Activated CD8-positive, alpha-beta memory T cell treated with anti-CD3 and anti-CD28 coated beads, Interleukin-2, amount 10 ng/mL, durations not matched to agents 7 days and 5 days (primary cell): ENCODE measurements at regions not wholly inside any gene's neighbourhood (a gene's known extent, or its start where the extent isn't known, plus 50 kb on each side); places are given as distances from the start of the nearest gene placed in this dataset.
"Not testable (repeated sequence)": the region's sequence is repeated elsewhere in the genome, so short reads cannot be mapped to it uniquely, and the experiment has no call there.

Source experiments
- ATAC-seq: fragments of 150-1000 bp; cut with Tn5 transposase; one replicate; pipeline ENCODE4 v1.10.0; 2021; ENCODE audit warnings: moderate library complexity
- CTCF ChIA-PET: fragments of 350-600 bp; sonication (Branson Sonifier 250); formaldehyde crosslinking; loops from one replicate; lab custom pipeline; 2021; ENCODE audit warnings: antibody characterized with exemption; lab: Charles Lee
- DNase-seq: peaks from one replicate; pipeline ENCODE4 v3.0.0-alpha.2; 2020
- H3K27ac Mint-ChIP-seq: one replicate; pipeline ENCODE4 v1.8.0; 2021; ENCODE audit warnings: mild to moderate bottlenecking, mixed read lengths
- H3K27me3 Mint-ChIP-seq: one replicate; pipeline ENCODE4 v1.8.0; 2021; ENCODE audit warnings: mixed read lengths
- H3K36me3 Mint-ChIP-seq: one replicate; pipeline ENCODE4 v1.8.0; 2021; ENCODE audit warnings: mild to moderate bottlenecking, mixed read lengths
- H3K4me1 Mint-ChIP-seq: one replicate; pipeline ENCODE4 v1.8.0; 2021; ENCODE audit warnings: mixed read lengths
- H3K4me3 Mint-ChIP-seq: one replicate; pipeline ENCODE4 v1.8.0; 2021; ENCODE audit warnings: mild to moderate bottlenecking, moderate library complexity, mixed read lengths
- H3K9me3 Mint-ChIP-seq: one replicate; pipeline ENCODE4 v1.8.0; 2022; ENCODE audit warnings: low read depth, mixed read lengths

GRCh38 chr15:34528055-34528754 lies 55.2 kb downstream of the GOLGA8B start:
- ATAC-seq, H3K36me3 Mint-ChIP-seq, H3K4me1 Mint-ChIP-seq: not testable (repeated sequence)

GRCh38 chr15:34527641-34528040 lies 55.8 kb downstream of the GOLGA8B start:
- DNase-seq, H3K4me1 Mint-ChIP-seq, CTCF ChIA-PET, H3K9me3 Mint-ChIP-seq, H3K27me3 Mint-ChIP-seq, H3K36me3 Mint-ChIP-seq, ATAC-seq, H3K4me3 Mint-ChIP-seq, H3K27ac Mint-ChIP-seq: not testable (repeated sequence)

More at GRCh38 chr15:34528055-34528754, 55.2 kb downstream of the GOLGA8B start:
- H3K4me3 Mint-ChIP-seq, H3K27ac Mint-ChIP-seq, H3K9me3 Mint-ChIP-seq, CTCF ChIA-PET, DNase-seq, H3K27me3 Mint-ChIP-seq: not testable (repeated sequence)

GRCh38 chr15:34523849-34524248 lies 59.6 kb downstream of the GOLGA8B start:
- H3K9me3 Mint-ChIP-seq, CTCF ChIA-PET, DNase-seq, ATAC-seq, H3K27me3 Mint-ChIP-seq, H3K27ac Mint-ChIP-seq, H3K36me3 Mint-ChIP-seq, H3K4me1 Mint-ChIP-seq, H3K4me3 Mint-ChIP-seq: not testable (repeated sequence)

GRCh38 chr15:34522601-34523000 lies 60.9 kb downstream of the GOLGA8B start:
- H3K9me3 Mint-ChIP-seq, ATAC-seq, H3K4me1 Mint-ChIP-seq, H3K27me3 Mint-ChIP-seq, DNase-seq, H3K27ac Mint-ChIP-seq, H3K4me3 Mint-ChIP-seq, H3K36me3 Mint-ChIP-seq, CTCF ChIA-PET: not testable (repeated sequence)

- CTCF ChIA-PET, H3K27ac Mint-ChIP-seq, H3K9me3 Mint-ChIP-seq, H3K36me3 Mint-ChIP-seq, H3K4me1 Mint-ChIP-seq, ATAC-seq, H3K4me3 Mint-ChIP-seq, DNase-seq: not testable (repeated sequence)
- H3K27me3 Mint-ChIP-seq, result peaks cover 11% of the 10 kb centered on the region
Observed at GRCh38 chr15:34521802-34522485, 61.5 kb downstream of the GOLGA8B start.

GRCh38 chr15:34520566-34520965 lies 62.9 kb downstream of the GOLGA8B start:
- peaks cover 2% of the 10 kb centered on the region for H3K4me1 Mint-ChIP-seq
- no peaks in the 10 kb centered on the region for H3K9me3 Mint-ChIP-seq
- H3K36me3 Mint-ChIP-seq, result no peaks in the 10 kb centered on the region
- no peak overlapping the region for H3K27ac Mint-ChIP-seq
- no peak overlapping the region for H3K4me3 Mint-ChIP-seq
- CTCF ChIA-PET, result no interaction called here
- H3K27me3 Mint-ChIP-seq, result peaks cover 23% of the 10 kb centered on the region
- DNase-seq (no peak), ATAC-seq (no peak)

- peaks cover 27% of the 10 kb centered on the region for H3K27me3 Mint-ChIP-seq
- H3K4me3 Mint-ChIP-seq, H3K36me3 Mint-ChIP-seq, H3K27ac Mint-ChIP-seq, ATAC-seq, CTCF ChIA-PET, H3K9me3 Mint-ChIP-seq, H3K4me1 Mint-ChIP-seq, DNase-seq: not testable (repeated sequence)
Observed at GRCh38 chr15:34520010-34520409, 63.4 kb downstream of the GOLGA8B start.

GRCh38 chr15:34514251-34514670 lies 69.2 kb downstream of the GOLGA8B start:
- peaks cover 59% of the 10 kb centered on the region for H3K27me3 Mint-ChIP-seq
- peak; percentile 51 for DNase-seq

GRCh38 chr15:34512628-34513027 lies 70.8 kb downstream of the GOLGA8B start:
- DNase-seq (no peak), ATAC-seq (no peak)
- Mint-ChIP-seq H3K36me3 (no peaks in the 10 kb centered on the region), H3K4me1 (peaks cover 25% of the 10 kb centered on the region), H3K9me3 (no peaks in the 10 kb centered on the region), H3K27ac (no peak overlapping the region), H3K4me3 (peak overlapping the region; percentile 77), H3K27me3 (peaks cover 70% of the 10 kb centered on the region)
- CTCF ChIA-PET, result interaction anchor here (1.7 kb wide), 1 partner anchor 75 kb away, joined by 4 read pairs; no protein-coding TSS in a partner anchor

More at GRCh38 chr15:34514251-34514670, 69.2 kb downstream of the GOLGA8B start:
- H3K9me3 Mint-ChIP-seq, result no peaks in the 10 kb centered on the region
- H3K27ac Mint-ChIP-seq, result no peak overlapping the region
- H3K36me3 Mint-ChIP-seq, result no peaks in the 10 kb centered on the region
- H3K4me3 Mint-ChIP-seq, result peak overlapping the region; percentile 77
- H3K4me1 Mint-ChIP-seq, result peaks cover 25% of the 10 kb centered on the region
- ATAC-seq, result peak; percentile 78
- CTCF ChIA-PET, result interaction anchor here (0.9 to 2.2 kb wide), 4 partner anchors 12 to 78 kb away, joined by 3 to 12 read pairs (median 3); no protein-coding TSS in a partner anchor

GRCh38 chr15:34501131-34501530 lies 63.5 kb upstream of the GOLGA8A start:
- ATAC-seq, result no peak
- Mint-ChIP-seq H3K4me1 (peaks cover 2% of the 10 kb centered on the region), H3K4me3 (no peak overlapping the region), H3K36me3 (no peaks in the 10 kb centered on the region), H3K27me3 (peaks cover 71% of the 10 kb centered on the region), H3K27ac (no peak overlapping the region), H3K9me3 (no peaks in the 10 kb centered on the region)
- CTCF ChIA-PET, result no interaction called here
- no peak for DNase-seq

GRCh38 chr15:34496207-34496995 lies 58.8 kb upstream of the GOLGA8A start:
- H3K27me3 Mint-ChIP-seq, result peaks cover 83% of the 10 kb centered on the region
- DNase-seq (no peak), ATAC-seq (no peak)
- peaks cover 12% of the 10 kb centered on the region for H3K4me1 Mint-ChIP-seq
- CTCF ChIA-PET, result no interaction called here
- peaks cover 4% of the 10 kb centered on the region for H3K9me3 Mint-ChIP-seq
- H3K4me3 Mint-ChIP-seq, result no peak overlapping the region
- no peak overlapping the region for H3K27ac Mint-ChIP-seq
- peaks cover 4% of the 10 kb centered on the region for H3K36me3 Mint-ChIP-seq

GRCh38 chr15:34495707-34496106 lies 58.1 kb upstream of the GOLGA8A start:
- H3K27ac Mint-ChIP-seq, result peak overlapping the region; percentile 19
- H3K36me3 Mint-ChIP-seq, CTCF ChIA-PET, DNase-seq, H3K9me3 Mint-ChIP-seq, ATAC-seq: not testable (repeated sequence)
- peaks cover 85% of the 10 kb centered on the region for H3K27me3 Mint-ChIP-seq
- peaks cover 12% of the 10 kb centered on the region for H3K4me1 Mint-ChIP-seq
- H3K4me3 Mint-ChIP-seq, result peak overlapping the region; percentile 5

- no peak overlapping the region for H3K4me3 Mint-ChIP-seq
- CTCF ChIA-PET, result no interaction called here
- H3K4me1 Mint-ChIP-seq, result peaks cover 12% of the 10 kb centered on the region
- ATAC-seq (no peak), DNase-seq (no peak)
- H3K9me3 Mint-ChIP-seq, result peaks cover 11% of the 10 kb centered on the region
- H3K27me3 Mint-ChIP-seq, result peaks cover 84% of the 10 kb centered on the region
- H3K36me3 Mint-ChIP-seq, result peaks cover 12% of the 10 kb centered on the region
- no peak overlapping the region for H3K27ac Mint-ChIP-seq
Observed at GRCh38 chr15:34494084-34494399, 56.4 kb upstream of the GOLGA8A start.
